ENCODE measurements at regions not wholly inside any gene's neighbourhood (a gene's known extent, or its start where the extent isn't known, plus 50 kb on each side); places are given as distances from the start of the nearest gene placed in this dataset.
A peak's percentile ranks its signal among the peaks of the same experiment; 100 is the strongest.

DNA sequence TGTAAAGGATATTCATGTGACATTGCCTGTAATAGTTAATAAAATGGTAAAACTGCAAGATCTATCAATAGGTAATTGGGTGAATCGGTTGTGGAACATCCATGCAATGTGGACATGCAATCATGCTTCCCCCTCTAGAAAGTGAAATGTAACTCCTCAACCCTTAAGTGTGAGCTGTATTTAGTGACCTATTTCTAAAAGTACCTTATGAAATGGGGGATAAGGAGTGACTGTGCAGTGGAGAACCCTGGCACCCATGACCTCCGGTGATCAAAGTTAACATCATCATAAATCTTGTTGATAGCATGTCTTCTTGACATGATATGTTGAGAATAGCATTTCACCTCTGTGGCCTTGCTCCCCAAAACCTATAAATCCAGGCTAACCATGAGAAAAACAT lies 53.6 kb upstream of the PPARGC1A start:
- no peak for DNase-seq (ENCODE audit: unreplicated experiment)
- no peak overlapping the region for H3K4me3 Mint-ChIP-seq (ENCODE audit: unreplicated experiment)
- ChIA-PET POLR2A (no interaction called here), CTCF (no interaction called here)
- H3K27ac Mint-ChIP-seq (ENCODE audit: low read depth, unreplicated experiment) = no peak overlapping the region
- no TSS peak for BruUV-seq (replicated peaks)
- H3K9me3 Mint-ChIP-seq (ENCODE audit: unreplicated experiment) = no peaks in the 10 kb centered on the region
- intact Hi-C loops (cut with micrococcal nuclease) = no loop called here
- no peak for TF ChIP-seq CTCF (IDR thresholded peaks at IDR 0.05; ENCODE audit: unreplicated experiment)
- H3K4me1 Mint-ChIP-seq (ENCODE audit: insufficient read depth, unreplicated experiment) = peaks cover 35% of the 10 kb centered on the region
- H3K27me3 Mint-ChIP-seq (ENCODE audit: insufficient read depth, unreplicated experiment) = no peaks in the 10 kb centered on the region
- no peaks in the 10 kb centered on the region for H3K36me3 Mint-ChIP-seq (ENCODE audit: insufficient read depth, unreplicated experiment)

- ChIA-PET POLR2A (no interaction called here), CTCF (no interaction called here)
- H3K36me3 Mint-ChIP-seq (ENCODE audit: insufficient read depth, unreplicated experiment) = no peaks in the 10 kb centered on the region
- intact Hi-C loops (cut with micrococcal nuclease) = no loop called here
- TF ChIP-seq CTCF (IDR thresholded peaks at IDR 0.05; ENCODE audit: unreplicated experiment) = no peak
- no peak overlapping the region for H3K4me3 Mint-ChIP-seq (ENCODE audit: unreplicated experiment)
- DNase-seq (ENCODE audit: unreplicated experiment) = no peak
- peak overlapping the region; percentile 13 for H3K27ac Mint-ChIP-seq (ENCODE audit: low read depth, unreplicated experiment)
- BruUV-seq (replicated peaks) = no TSS peak
- H3K27me3 Mint-ChIP-seq (ENCODE audit: insufficient read depth, unreplicated experiment) = no peaks in the 10 kb centered on the region
- H3K4me1 Mint-ChIP-seq (ENCODE audit: insufficient read depth, unreplicated experiment) = peaks cover 39% of the 10 kb centered on the region
- no peaks in the 10 kb centered on the region for H3K9me3 Mint-ChIP-seq (ENCODE audit: unreplicated experiment)
Observed at GRCh38 chr4:23942471-23942870, 52.6 kb upstream of the PPARGC1A start.
